SU-DHL-6 (cell line): ENCODE measurements at regions not wholly inside any gene's neighbourhood (a gene's known extent, or its start where the extent isn't known, plus 50 kb on each side); places are given as distances from the start of the nearest gene placed in this dataset.

ENCODE experiments used
- H2AFZ ChIP-seq: fragments of 200-600 bp; sonication (generic); 2 replicates; pipeline ENCODE4 v1.6.1; 2014; ENCODE audit warnings: low read depth, mild to moderate bottlenecking, moderate library complexity, mixed read lengths, antibody characterized with exemption, low read length; ENCODE audit not compliant: severe bottlenecking
- H3F3A ChIP-seq: fragments of 200-600 bp; shearing (Covaris generic); 2 replicates; pipeline ENCODE4 v1.6.0; 2016; ENCODE audit warnings: antibody characterized with exemption, mild to moderate bottlenecking; ENCODE audit not compliant: insufficient read depth
- H3K27ac ChIP-seq: fragments of 200-600 bp; sonication (generic); 2 replicates; pipeline ENCODE4 v1.5.1; 2016; ENCODE audit warnings: low read depth, mild to moderate bottlenecking, low read length, moderate library complexity, mixed read lengths
- H3K27me3 ChIP-seq: fragments of 200-600 bp; sonication (generic), shearing (Covaris generic); 2 replicates; pipeline ENCODE4 v1.6.0; 2014; ENCODE audit warnings: mild to moderate bottlenecking, low read length
- H3K36me3 ChIP-seq: fragments of 200-600 bp; sonication (generic); 2 replicates; pipeline ENCODE4 v1.6.1; 2014; ENCODE audit warnings: mild to moderate bottlenecking, low read length, mixed read lengths
- H3K4me2 ChIP-seq: fragments of 300-600, 200-600 bp; shearing (Covaris generic), sonication (generic); 2 replicates; pipeline ENCODE4 v1.6.0; 2014; ENCODE audit warnings: low read length, low read depth, mild to moderate bottlenecking; ENCODE audit not compliant: poor library complexity, severe bottlenecking
- H3K4me3 ChIP-seq: fragments of 200-600 bp; sonication (generic); 2 replicates; pipeline ENCODE4 v1.5.1; 2014; ENCODE audit warnings: antibody characterized with exemption, low read length, mild to moderate bottlenecking, mixed read lengths; ENCODE audit not compliant: insufficient read depth, poor library complexity, severe bottlenecking
- H3K79me2 ChIP-seq: fragments of 200-600 bp; sonication (generic); 2 replicates; pipeline ENCODE4 v1.6.1; 2014; ENCODE audit warnings: mild to moderate bottlenecking, low read length, moderate library complexity; ENCODE audit not compliant: insufficient read depth
- H3K9ac ChIP-seq: fragments of 200-600 bp; sonication (generic); 2 replicates; pipeline ENCODE4 v1.7.0; 2014; ENCODE audit warnings: mild to moderate bottlenecking, low read length
- H3K9me2 ChIP-seq: fragments of 200-600 bp; sonication (generic); replicated peaks from 2 replicates; pipeline ENCODE4 v1.6.1; 2014; ENCODE audit warnings: low read length; ENCODE audit not compliant: insufficient read depth
- H3K9me3 ChIP-seq: fragments of 200-600 bp; sonication (generic); 2 replicates; pipeline ENCODE4 v1.6.1; 2014; ENCODE audit warnings: low read length, mixed read lengths; ENCODE audit not compliant: insufficient read depth
- H4K20me1 ChIP-seq: fragments of 200-600 bp; sonication (generic); 2 replicates; pipeline ENCODE4 v1.6.1; 2014; ENCODE audit warnings: low read depth, mild to moderate bottlenecking, antibody characterized with exemption, low read length, moderate library complexity, mixed read lengths
- EZH2phosphoT487 ChIP-seq: fragments of 200-600 bp; sonication (generic), shearing (Covaris generic); conservative IDR thresholded peaks from 2 replicates; pipeline ENCODE4 v1.6.1; 2018; ENCODE audit warnings: mild to moderate bottlenecking, antibody characterized with exemption, low read length, moderate library complexity, mixed read lengths
- TF ChIP-seq, protein P1 (sequence below): fragments of 200-600 bp; sonication (generic); IDR thresholded peaks from one replicate; pipeline ENCODE4 v1.5.1; 2017; ENCODE audit warnings: antibody characterized with exemption, mild to moderate bottlenecking, low read length, moderate library complexity; ENCODE audit not compliant: insufficient read depth, poor library complexity, severe bottlenecking

DNA sequence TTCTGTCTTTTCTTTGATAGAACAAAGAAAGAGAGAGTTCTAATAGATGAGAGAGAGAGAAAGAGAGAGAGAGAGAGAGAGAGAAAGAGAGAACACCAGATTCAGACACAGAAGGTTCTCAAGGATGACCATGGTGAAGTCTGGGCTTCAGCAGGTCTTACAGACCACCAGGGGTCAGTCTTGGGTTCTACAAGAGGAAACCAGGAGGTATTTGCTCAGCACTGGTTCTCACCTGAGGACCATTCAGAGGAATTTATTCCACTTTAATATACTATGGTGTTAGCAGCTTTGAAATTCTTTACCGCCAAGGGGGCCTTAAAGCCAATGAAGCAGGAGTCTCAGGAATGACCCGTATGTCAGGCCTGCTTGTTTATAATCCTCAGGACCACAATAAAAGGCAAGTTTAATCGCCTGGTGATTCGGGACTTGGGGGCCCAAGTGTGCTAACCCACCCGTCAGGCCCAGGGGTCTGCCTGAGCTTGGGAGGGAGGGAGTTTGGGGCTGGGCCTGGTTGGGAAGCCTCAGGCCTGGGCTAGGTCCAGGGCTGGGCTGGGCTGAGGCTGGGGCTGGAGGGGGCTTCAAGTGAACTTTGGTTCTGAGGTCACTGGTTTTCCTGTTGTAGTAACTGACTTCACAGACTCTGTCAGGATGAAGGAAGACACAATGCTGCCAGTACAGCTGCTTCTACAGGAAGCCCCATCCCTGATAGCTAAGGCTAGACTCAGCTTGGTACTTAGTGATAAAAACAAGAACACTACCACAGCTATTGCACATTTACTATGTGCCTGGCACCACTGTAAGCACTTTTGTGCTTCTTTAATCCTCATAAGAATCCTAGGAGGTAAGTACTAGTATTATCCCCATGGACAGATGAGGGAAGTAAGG is 179.2 kb upstream of the ZBED5 start:
- Histone ChIP-seq H3K27ac (no peak overlapping the region), H3K27me3 (no peaks in the 10 kb centered on the region), H3K4me3 (no peak overlapping the region), H3K9me2 (no peaks in the 10 kb centered on the region), H4K20me1 (no peaks in the 10 kb centered on the region), H3K4me2 (no peak overlapping the region), H3F3A (no peaks in the 10 kb centered on the region), H3K36me3 (no peaks in the 10 kb centered on the region), H3K9ac (no peak overlapping the region), H3K79me2 (no peaks in the 10 kb centered on the region), H2AFZ (no peak overlapping the region), H3K9me3 (no peaks in the 10 kb centered on the region)
- TF ChIP-seq EZH2phosphoT487, result no peak
- TF ChIP-seq, protein P1, sequence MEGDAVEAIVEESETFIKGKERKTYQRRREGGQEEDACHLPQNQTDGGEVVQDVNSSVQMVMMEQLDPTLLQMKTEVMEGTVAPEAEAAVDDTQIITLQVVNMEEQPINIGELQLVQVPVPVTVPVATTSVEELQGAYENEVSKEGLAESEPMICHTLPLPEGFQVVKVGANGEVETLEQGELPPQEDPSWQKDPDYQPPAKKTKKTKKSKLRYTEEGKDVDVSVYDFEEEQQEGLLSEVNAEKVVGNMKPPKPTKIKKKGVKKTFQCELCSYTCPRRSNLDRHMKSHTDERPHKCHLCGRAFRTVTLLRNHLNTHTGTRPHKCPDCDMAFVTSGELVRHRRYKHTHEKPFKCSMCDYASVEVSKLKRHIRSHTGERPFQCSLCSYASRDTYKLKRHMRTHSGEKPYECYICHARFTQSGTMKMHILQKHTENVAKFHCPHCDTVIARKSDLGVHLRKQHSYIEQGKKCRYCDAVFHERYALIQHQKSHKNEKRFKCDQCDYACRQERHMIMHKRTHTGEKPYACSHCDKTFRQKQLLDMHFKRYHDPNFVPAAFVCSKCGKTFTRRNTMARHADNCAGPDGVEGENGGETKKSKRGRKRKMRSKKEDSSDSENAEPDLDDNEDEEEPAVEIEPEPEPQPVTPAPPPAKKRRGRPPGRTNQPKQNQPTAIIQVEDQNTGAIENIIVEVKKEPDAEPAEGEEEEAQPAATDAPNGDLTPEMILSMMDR, result peak; percentile 70

DNA sequence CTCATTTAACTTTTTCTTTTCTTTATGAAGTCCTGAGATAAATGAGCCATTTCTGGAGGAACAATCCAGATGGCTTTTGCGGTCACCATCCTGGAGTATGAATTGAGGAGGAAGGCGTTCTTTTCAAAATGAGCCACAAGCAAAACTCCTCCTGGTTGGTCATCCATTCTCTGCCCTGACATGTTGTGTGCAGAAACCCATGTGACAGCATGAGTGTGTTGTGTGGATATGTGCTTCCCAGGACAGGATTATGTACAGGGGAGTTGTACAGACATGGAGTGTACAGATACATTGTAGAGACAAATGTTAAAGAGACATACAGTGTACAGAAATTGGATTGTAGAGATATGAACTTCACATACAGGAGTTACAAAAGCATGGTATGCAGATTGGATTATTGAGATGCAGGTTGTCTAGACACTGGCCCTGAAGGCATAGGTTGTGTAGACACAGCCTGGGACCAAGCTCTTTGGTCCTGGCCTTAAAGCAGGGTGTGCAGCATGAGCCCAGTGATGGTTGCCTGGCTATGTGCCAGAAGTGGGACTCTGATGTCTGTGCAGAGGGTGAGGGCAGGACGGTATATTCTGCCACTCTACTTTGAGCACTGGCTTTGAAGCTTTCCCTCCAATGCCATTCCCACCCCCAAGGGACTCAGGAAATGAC is 178.5 kb upstream of the ZBED5 start:
- Histone ChIP-seq H3K9me3 (no peaks in the 10 kb centered on the region), H3K36me3 (no peaks in the 10 kb centered on the region), H4K20me1 (no peaks in the 10 kb centered on the region), H3K9ac (no peak overlapping the region), H3K27ac (no peak overlapping the region), H3K4me2 (no peak overlapping the region), H3K27me3 (no peaks in the 10 kb centered on the region), H3K4me3 (no peak overlapping the region), H3F3A (no peaks in the 10 kb centered on the region), H3K79me2 (no peaks in the 10 kb centered on the region), H2AFZ (no peak overlapping the region), H3K9me2 (no peaks in the 10 kb centered on the region)
- TF ChIP-seq EZH2phosphoT487, result no peak
- TF ChIP-seq, protein P1, result no peak

DNA sequence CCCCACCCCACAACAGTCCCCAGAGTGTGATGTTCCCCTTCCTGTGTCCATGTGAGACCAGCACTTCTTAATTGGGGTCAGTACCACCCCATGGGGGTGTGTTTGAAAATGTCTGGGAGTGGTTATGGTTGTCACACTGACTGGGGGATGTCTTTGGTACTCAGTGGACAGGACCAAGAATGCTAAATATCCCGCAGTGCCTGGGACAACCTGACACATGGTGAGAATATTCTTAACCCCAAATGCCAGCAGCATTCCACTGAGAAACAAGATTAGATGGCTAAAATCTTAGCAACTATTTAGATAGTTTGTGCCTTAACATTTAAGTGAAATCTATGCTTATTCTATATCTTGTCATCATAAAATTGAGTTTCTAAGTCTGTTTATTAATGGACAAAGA is 177.5 kb upstream of the ZBED5 start:
- no peak for TF ChIP-seq EZH2phosphoT487
- TF ChIP-seq, protein P1, result no peak
- Histone ChIP-seq H3K9me3 (no peaks in the 10 kb centered on the region), H3K9ac (no peak overlapping the region), H3K79me2 (no peaks in the 10 kb centered on the region), H2AFZ (no peak overlapping the region), H3K36me3 (no peaks in the 10 kb centered on the region), H3K4me3 (no peak overlapping the region), H3K4me2 (no peak overlapping the region), H3K27me3 (no peaks in the 10 kb centered on the region), H4K20me1 (no peaks in the 10 kb centered on the region), H3F3A (no peaks in the 10 kb centered on the region), H3K27ac (no peak overlapping the region), H3K9me2 (no peaks in the 10 kb centered on the region)
